GM23338 (cell line): ENCODE measurements at regions not wholly inside any gene's neighbourhood (a gene's known extent, or its start where the extent isn't known, plus 50 kb on each side); places are given as distances from the start of the nearest gene placed in this dataset.

Experiments
- ATAC-seq: fragments of 200-7000 bp; cut with Tn5 transposase; 3 replicates; pipeline ENCODE4 v1.9.1; 2020
- DNase-seq: peaks from one replicate; pipeline ENCODE4 v3.0.0-alpha.2; 2015; ENCODE audit warnings: low spot score
- H2AFZ ChIP-seq: fragments of 200-600 bp; sonication (generic); 2 replicates; pipeline ENCODE4 v1.8.0; 2016; ENCODE audit warnings: antibody characterized with exemption, mild to moderate bottlenecking, moderate library complexity
- H3F3A ChIP-seq: fragments of 200-600 bp; sonication (generic); replicated peaks from 2 replicates; pipeline ENCODE4 v1.8.0; 2017; ENCODE audit warnings: antibody characterized with exemption, mixed run types, low read depth
- H3K27ac ChIP-seq: fragments of 200-600 bp; sonication (generic); 2 replicates; pipeline ENCODE4 v1.6.1; 2016; ENCODE audit warnings: low read depth
- H3K27me3 ChIP-seq: fragments of 200-600 bp; sonication (generic); 2 replicates; pipeline ENCODE4 v1.8.0; 2016; ENCODE audit warnings: mild to moderate bottlenecking, mixed run types, moderate library complexity; ENCODE audit not compliant: insufficient read depth
- H3K36me3 ChIP-seq: fragments of 200-600 bp; sonication (generic); 2 replicates; pipeline ENCODE4 v1.8.0; 2016; ENCODE audit warnings: mild to moderate bottlenecking; ENCODE audit not compliant: insufficient read depth
- H3K4me1 ChIP-seq: fragments of 200-600 bp; sonication (generic); 2 replicates; pipeline ENCODE4 v1.8.0; 2016; ENCODE audit warnings: mild to moderate bottlenecking, moderate library complexity; ENCODE audit not compliant: insufficient read depth
- H3K4me2 ChIP-seq: fragments of 200-600 bp; sonication (generic); 2 replicates; pipeline ENCODE4 v1.7.1; 2017; ENCODE audit warnings: mixed run types
- H3K4me3 ChIP-seq: fragments of 200-600 bp; sonication (generic); 2 replicates; pipeline ENCODE4 v1.6.1; 2016; ENCODE audit warnings: mixed run types
- H3K79me2 ChIP-seq: fragments of 200-600 bp; sonication (generic); replicated peaks from 2 replicates; pipeline ENCODE4 v1.8.0; 2017; ENCODE audit warnings: mild to moderate bottlenecking; ENCODE audit not compliant: insufficient read depth
- H3K9me2 ChIP-seq: fragments of 200-600 bp; sonication (generic); 2 replicates; pipeline ENCODE4 v1.8.0; 2017; ENCODE audit not compliant: insufficient read depth
- H4K20me1 ChIP-seq: fragments of 200-600 bp; sonication (generic); replicated peaks from 2 replicates; pipeline ENCODE4 v1.8.0; 2017; ENCODE audit warnings: mild to moderate bottlenecking; ENCODE audit not compliant: insufficient read depth
- H3K27ac Mint-ChIP-seq: 2 replicates; pipeline ENCODE4 v1.8.0; 2020; ENCODE audit warnings: inconsistent platforms, mild to moderate bottlenecking, moderate library complexity, mixed read lengths
- H3K27me3 Mint-ChIP-seq: 3 replicates; pipeline ENCODE4 v1.8.0; 2022; ENCODE audit warnings: low read depth, mild to moderate bottlenecking, moderate library complexity, mixed read lengths, inconsistent platforms; ENCODE audit not compliant: insufficient read depth, poor library complexity
- H3K36me3 Mint-ChIP-seq: 3 replicates; pipeline ENCODE4 v1.8.0; 2021; ENCODE audit warnings: low read depth, mild to moderate bottlenecking, inconsistent platforms, moderate library complexity, mixed read lengths
- H3K4me1 Mint-ChIP-seq: 3 replicates; pipeline ENCODE4 v1.8.0; 2020; ENCODE audit warnings: mild to moderate bottlenecking, inconsistent platforms, mixed read lengths
- H3K4me3 Mint-ChIP-seq: 3 replicates; pipeline ENCODE4 v1.8.0; 2021; ENCODE audit warnings: moderate library complexity, mild to moderate bottlenecking, inconsistent platforms, mixed read lengths
- H3K9me3 Mint-ChIP-seq: 3 replicates; pipeline ENCODE4 v1.8.0; 2020; ENCODE audit warnings: moderate library complexity, mild to moderate bottlenecking, inconsistent platforms, mixed read lengths
- CREB1 ChIP-seq: fragments of 250-450 bp; sonication (Bioruptor Pico); IDR thresholded peaks from 2 replicates; pipeline ENCODE4 v1.5.0; 2020; ENCODE audit warnings: low read depth, mild to moderate bottlenecking, moderate library complexity
- CTCF ChIP-seq, 2 experiments: fragments of 200-600 bp in 1 of 2; sonication (generic) in 1 of 2; conservative IDR thresholded peaks; 2 replicates each; pipeline versions ENCODE4 v1.5.1 to v1.6.1; 2016 to 2017; ENCODE audit warnings: antibody characterized with exemption in 2 of 2, low read depth in 2 of 2, mild to moderate bottlenecking in 2 of 2, moderate library complexity in 1 of 2
- EZH2 ChIP-seq: fragments of 200-600 bp; sonication (generic); IDR thresholded peaks from one replicate; pipeline ENCODE4 v1.8.0; 2017; ENCODE audit warnings: antibody characterized with exemption, mild to moderate bottlenecking, low read depth; ENCODE audit not compliant: unreplicated experiment
- NANOG ChIP-seq: IDR thresholded peaks from 2 replicates; pipeline ENCODE4 v1.6.1; 2016; ENCODE audit warnings: antibody characterized with exemption, borderline replicate concordance
- STAT1 ChIP-seq: IDR thresholded peaks from one replicate; pipeline ENCODE4 v1.6.1; 2016; ENCODE audit warnings: antibody characterized with exemption; ENCODE audit not compliant: unreplicated experiment
- ZNF331 ChIP-seq: fragments of 250-450 bp; sonication (Bioruptor Pico); IDR thresholded peaks from 2 replicates; pipeline ENCODE4 v1.5.0; 2020; ENCODE audit warnings: low read depth, mild to moderate bottlenecking, moderate library complexity
- ZNF462 ChIP-seq: fragments of 250-450 bp; sonication (Bioruptor Pico); IDR thresholded peaks from 2 replicates; pipeline ENCODE4 v1.5.0; 2020; ENCODE audit warnings: mild to moderate bottlenecking, moderate library complexity
- TF ChIP-seq, protein P1 (sequence below): IDR thresholded peaks from one replicate; pipeline ENCODE4 v1.6.1; 2018; ENCODE audit warnings: antibody characterized with exemption; ENCODE audit not compliant: unreplicated experiment

- TF ChIP-seq ZNF462 (CRISPR knock-in tag) (no peak), CREB1 (no peak), STAT1 (no peak), EZH2 (no peak), ZNF331 (no peak), CTCF (conservative IDR thresholded peaks at IDR 0.05; ENCODE audit: low read depth in 2 of 2) (no peak), NANOG (no peak)
Observed at GRCh38 chr13:85995788-85996418, 196.7 kb upstream of the SLITRK6 start (continued).

GRCh38 chr13:85993567-85993966, 194.3 kb upstream of the SLITRK6 start:
- no peak for DNase-seq
- TF ChIP-seq ZNF331 (no peak), CREB1 (no peak)
- TF ChIP-seq, protein P1, sequence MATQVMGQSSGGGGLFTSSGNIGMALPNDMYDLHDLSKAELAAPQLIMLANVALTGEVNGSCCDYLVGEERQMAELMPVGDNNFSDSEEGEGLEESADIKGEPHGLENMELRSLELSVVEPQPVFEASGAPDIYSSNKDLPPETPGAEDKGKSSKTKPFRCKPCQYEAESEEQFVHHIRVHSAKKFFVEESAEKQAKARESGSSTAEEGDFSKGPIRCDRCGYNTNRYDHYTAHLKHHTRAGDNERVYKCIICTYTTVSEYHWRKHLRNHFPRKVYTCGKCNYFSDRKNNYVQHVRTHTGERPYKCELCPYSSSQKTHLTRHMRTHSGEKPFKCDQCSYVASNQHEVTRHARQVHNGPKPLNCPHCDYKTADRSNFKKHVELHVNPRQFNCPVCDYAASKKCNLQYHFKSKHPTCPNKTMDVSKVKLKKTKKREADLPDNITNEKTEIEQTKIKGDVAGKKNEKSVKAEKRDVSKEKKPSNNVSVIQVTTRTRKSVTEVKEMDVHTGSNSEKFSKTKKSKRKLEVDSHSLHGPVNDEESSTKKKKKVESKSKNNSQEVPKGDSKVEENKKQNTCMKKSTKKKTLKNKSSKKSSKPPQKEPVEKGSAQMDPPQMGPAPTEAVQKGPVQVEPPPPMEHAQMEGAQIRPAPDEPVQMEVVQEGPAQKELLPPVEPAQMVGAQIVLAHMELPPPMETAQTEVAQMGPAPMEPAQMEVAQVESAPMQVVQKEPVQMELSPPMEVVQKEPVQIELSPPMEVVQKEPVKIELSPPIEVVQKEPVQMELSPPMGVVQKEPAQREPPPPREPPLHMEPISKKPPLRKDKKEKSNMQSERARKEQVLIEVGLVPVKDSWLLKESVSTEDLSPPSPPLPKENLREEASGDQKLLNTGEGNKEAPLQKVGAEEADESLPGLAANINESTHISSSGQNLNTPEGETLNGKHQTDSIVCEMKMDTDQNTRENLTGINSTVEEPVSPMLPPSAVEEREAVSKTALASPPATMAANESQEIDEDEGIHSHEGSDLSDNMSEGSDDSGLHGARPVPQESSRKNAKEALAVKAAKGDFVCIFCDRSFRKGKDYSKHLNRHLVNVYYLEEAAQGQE = no peak

More at GRCh38 chr13:85993567-85993966, 194.3 kb upstream of the SLITRK6 start:
- Histone ChIP-seq H2AFZ (no peak overlapping the region), H3K79me2 (no peaks in the 10 kb centered on the region), H3K27me3 (no peaks in the 10 kb centered on the region), H3K4me3 (no peak overlapping the region), H3K4me2 (no peak overlapping the region), H4K20me1 (no peaks in the 10 kb centered on the region), H3F3A (no peaks in the 10 kb centered on the region), H3K4me1 (no peaks in the 10 kb centered on the region), H3K9me2 (no peaks in the 10 kb centered on the region), H3K27ac (no peak overlapping the region), H3K36me3 (no peaks in the 10 kb centered on the region)
- ATAC-seq = no peak
- H3K4me3 Mint-ChIP-seq = no peak overlapping the region
- H3K36me3 Mint-ChIP-seq = no peaks in the 10 kb centered on the region
- no peak overlapping the region for H3K27ac Mint-ChIP-seq
- H3K27me3 Mint-ChIP-seq = no peaks in the 10 kb centered on the region
- no peaks in the 10 kb centered on the region for H3K4me1 Mint-ChIP-seq
- no peaks in the 10 kb centered on the region for H3K9me3 Mint-ChIP-seq
